HL-60 (cell line): ENCODE measurements at regions not wholly inside any gene's neighbourhood (a gene's known extent, or its start where the extent isn't known, plus 50 kb on each side); places are given as distances from the start of the nearest gene placed in this dataset.

Experiments used
- CTCF ChIP-seq: IDR thresholded peaks from one replicate; pipeline ENCODE4 v1.5.1; 2011; ENCODE audit warnings: low read length, control low read depth, inconsistent platforms; ENCODE audit not compliant: insufficient read depth
- POLR2AphosphoS5 ChIP-seq: IDR thresholded peaks from 2 replicates; pipeline ENCODE4 v1.6.1; 2012; ENCODE audit warnings: low read depth

GRCh38 chr3:154718053-154718452 is 288.1 kb upstream of the GPR149 start:
- TF ChIP-seq CTCF (no peak), POLR2AphosphoS5 (no peak; the same call in 1 of the 2 replicates)
